Psoas muscle (tissue), 7 donors: ENCODE measurements at regions not wholly inside any gene's neighbourhood (a gene's known extent, or its start where the extent isn't known, plus 50 kb on each side); places are given as distances from the start of the nearest gene placed in this dataset.

Source experiments
- ATAC-seq, 4 donors: fragments of 200-7000 bp; cut with Tn5 transposase; one replicate each; pipeline ENCODE4 v1.9.1; 2020; ENCODE audit warnings: moderate library complexity in 3 of 4, mild to moderate bottlenecking in 2 of 4
- DNase-seq, 2 donors: peaks; one replicate each; pipeline ENCODE4 v3.0.0-alpha.2; 2020
- H3K27ac ChIP-seq: fragments of 200-600 bp; one replicate; pipeline ENCODE4 v1.8.0; 2022
- H3K27me3 ChIP-seq, 3 donors: fragments of 200-600 bp in 1 of 3; one replicate each; pipeline versions ENCODE4 v1.6.1 to v1.8.0; 2013 to 2022; ENCODE audit warnings: low read length in 2 of 3, mild to moderate bottlenecking in 2 of 3, moderate library complexity in 1 of 3; ENCODE audit not compliant: insufficient read depth in 3 of 3
- H3K36me3 ChIP-seq, 2 donors: fragments of 200-600 bp in 1 of 2; one replicate each; pipeline versions ENCODE4 v1.6.1 to v1.8.0; 2013 to 2022; ENCODE audit warnings: low read depth in 1 of 2, mild to moderate bottlenecking in 1 of 2, moderate library complexity in 1 of 2; ENCODE audit not compliant: insufficient read depth in 1 of 2
- H3K4me1 ChIP-seq: fragments of 200-600 bp; one replicate; pipeline ENCODE4 v1.8.0; 2022
- H3K4me3 ChIP-seq: fragments of 200-600 bp; one replicate; pipeline ENCODE4 v1.8.0; 2022; ENCODE audit warnings: mild to moderate bottlenecking
- H3K9me3 ChIP-seq: fragments of 200-600 bp; one replicate; pipeline ENCODE4 v1.8.0; 2022
- CTCF ChIP-seq: fragments of 200-600 bp; IDR thresholded peaks from one replicate; pipeline ENCODE4 v1.8.0; 2022; ENCODE audit warnings: antibody characterized with exemption
- WGBS, 3 donors: extraction: QIAGEN DNeasy Blood & Tissue Kit; methylation state at CpG; one replicate each; pipeline versions ENCODE4 v1.1.6 to v1.1.7; 2013; 5-methylcytosine and 5-hydroxymethylcytosine counted together
- intact Hi-C, 2 donors: fragments of 100-400 bp; cut with DNase I; formaldehyde crosslinking; loops; one replicate each; pipeline versions ENCODE4 v1.11.0 to v1.14.2; 2022
- donor health status: healthy with polysubstance abuse.
- donor health status: DM: no; HTN: no; CAD: no; lungs with moderate emphysema.
- donor health status: Bipolar disorder and iron deficiency.
- donor health status: healthy.
- donor health status: DM: yes; HTN: yes; CAD: no.
- donor health status: DM: no; HTN: no; CAD: no.
- donor health status: DM: yes; HTN: yes; CAD: no.

GRCh38 chr2:226158940-226159339 is 640.7 kb downstream of the IRS1 start:
- no peak overlapping the region for H3K27ac ChIP-seq
- no peaks in the 10 kb centered on the region for H3K4me1 ChIP-seq
- intact Hi-C loops: loop anchor here in 1 of 2 donors (10.0 kb wide), 1 partner anchor 636 kb away; the partner anchor contains the start of gene IRS1
- H3K27me3 ChIP-seq: no peaks in the 10 kb centered on the region
- DNase-seq: no peak
- no peak for ATAC-seq
- H3K4me3 ChIP-seq: no peak overlapping the region
- H3K9me3 ChIP-seq: no peaks in the 10 kb centered on the region
- WGBS, 3 donors: 89 to 97% (median 95%) methylated on average over 2 of the region's 2 CpGs
- no peak for TF ChIP-seq CTCF
- H3K36me3 ChIP-seq: no peaks in the 10 kb centered on the region

- no peak for DNase-seq
- intact Hi-C loops: loop anchor here in 1 of 2 donors (10.0 kb wide), 1 partner anchor 637 kb away; the partner anchor contains the start of gene IRS1
- H3K9me3 ChIP-seq: no peaks in the 10 kb centered on the region
- no peak overlapping the region for H3K27ac ChIP-seq
- H3K36me3 ChIP-seq: no peaks in the 10 kb centered on the region
- no peak overlapping the region for H3K4me3 ChIP-seq
- no peaks in the 10 kb centered on the region for H3K4me1 ChIP-seq
- no peak for ATAC-seq
- no peaks in the 10 kb centered on the region for H3K27me3 ChIP-seq
- WGBS, 3 donors: 81 to 91% (median 82%) methylated on average over 1 of the region's 1 CpG
- TF ChIP-seq CTCF: no peak
Measured at GRCh38 chr2:226158229-226158628, 641.4 kb downstream of the IRS1 start.

GRCh38 chr2:226155093-226155875 is 644.3 kb downstream of the IRS1 start:
- H3K27me3 ChIP-seq: no peaks in the 10 kb centered on the region
- WGBS, 3 donors: 61 to 69% (median 65%) methylated on average over 5 of the region's 5 CpGs
- DNase-seq (no peak), ATAC-seq (no peak)
- peaks cover 10% of the 10 kb centered on the region for H3K4me1 ChIP-seq
- no peaks in the 10 kb centered on the region for H3K9me3 ChIP-seq
- intact Hi-C loops: loop anchor here in 1 of 2 donors (10.0 kb wide), 1 partner anchor 640 kb away; the partner anchor contains the start of gene IRS1
- peak overlapping the region; percentile 66 for H3K27ac ChIP-seq
- no peak for TF ChIP-seq CTCF
- no peaks in the 10 kb centered on the region for H3K36me3 ChIP-seq
- peak overlapping the region; percentile 50 for H3K4me3 ChIP-seq

GRCh38 chr2:226154610-226155009 is 645.0 kb downstream of the IRS1 start:
- WGBS, 3 donors: 11 to 40% (median 12%) methylated on average over 3 of the region's 3 CpGs
- H3K4me3 ChIP-seq: peak overlapping the region; percentile 50
- H3K36me3 ChIP-seq: no peaks in the 10 kb centered on the region
- peak overlapping the region; percentile 66 for H3K27ac ChIP-seq
- no peaks in the 10 kb centered on the region for H3K27me3 ChIP-seq
- no peak for DNase-seq
- no peak for TF ChIP-seq CTCF
- no peaks in the 10 kb centered on the region for H3K9me3 ChIP-seq
- H3K4me1 ChIP-seq: peaks cover 10% of the 10 kb centered on the region
- intact Hi-C loops: loop anchor here in 1 of 2 donors (10.0 kb wide), 1 partner anchor 640 kb away; the partner anchor contains the start of gene IRS1
- peak in 2 of 4 donors; percentile 27 to 50 for ATAC-seq
